KMS-11 (cell line): ENCODE measurements at regions not wholly inside any gene's neighbourhood (a gene's known extent, or its start where the extent isn't known, plus 50 kb on each side); places are given as distances from the start of the nearest gene placed in this dataset.

Experiments
- H2AFZ ChIP-seq: fragments of 200-600 bp; sonication (generic); 2 replicates; pipeline ENCODE4 v1.6.1; 2016; ENCODE audit warnings: antibody characterized with exemption, mixed run types, low read depth
- H3K27ac ChIP-seq: fragments of 200-600 bp; sonication (generic); 2 replicates; pipeline ENCODE4 v1.6.1; 2016; ENCODE audit warnings: mild to moderate bottlenecking, mixed run types
- H3K27me3 ChIP-seq: fragments of 200-600 bp; sonication (generic); 2 replicates; pipeline ENCODE4 v1.6.1; 2017; ENCODE audit warnings: mild to moderate bottlenecking, low read depth, mixed run types, moderate library complexity; ENCODE audit not compliant: insufficient read depth
- H3K36me3 ChIP-seq: fragments of 200-600 bp; sonication (generic); 2 replicates; pipeline ENCODE4 v1.6.1; 2017; ENCODE audit warnings: mild to moderate bottlenecking, mixed run types; ENCODE audit not compliant: insufficient read depth
- H3K4me1 ChIP-seq: fragments of 200-600 bp; sonication (generic); 2 replicates; pipeline ENCODE4 v1.6.1; 2016; ENCODE audit warnings: mild to moderate bottlenecking, low read depth, mixed run types; ENCODE audit not compliant: poor library complexity, severe bottlenecking
- H3K4me2 ChIP-seq: fragments of 200-600 bp; sonication (generic); 2 replicates; pipeline ENCODE4 v1.7.0; 2016; ENCODE audit warnings: mild to moderate bottlenecking, mixed run types
- H3K4me3 ChIP-seq: fragments of 200-600 bp; sonication (generic); IDR thresholded peaks from 2 replicates; pipeline ENCODE4 v1.6.1; 2017; ENCODE audit warnings: low read depth, low read length, mixed read lengths; ENCODE audit not compliant: insufficient read depth
- H3K79me2 ChIP-seq: fragments of 200-600 bp; sonication (generic); 2 replicates; pipeline ENCODE4 v1.6.1; 2016; ENCODE audit warnings: low read depth, mixed run types; ENCODE audit not compliant: insufficient read depth
- H3K9ac ChIP-seq: fragments of 200-600 bp; sonication (generic); 2 replicates; pipeline ENCODE4 v1.6.1; 2016; ENCODE audit warnings: mild to moderate bottlenecking, mixed run types
- H4K20me1 ChIP-seq: fragments of 200-600 bp; sonication (generic); 2 replicates; pipeline ENCODE4 v1.6.1; 2016; ENCODE audit warnings: mild to moderate bottlenecking, mixed run types; ENCODE audit not compliant: insufficient read depth
- TF ChIP-seq, protein P1 (sequence below): fragments of 200-600 bp; sonication (generic); conservative IDR thresholded peaks from 2 replicates; pipeline ENCODE4 v1.6.1; 2017; ENCODE audit warnings: low read depth, mild to moderate bottlenecking, antibody characterized with exemption, low read length, moderate library complexity, mixed read lengths

DNA sequence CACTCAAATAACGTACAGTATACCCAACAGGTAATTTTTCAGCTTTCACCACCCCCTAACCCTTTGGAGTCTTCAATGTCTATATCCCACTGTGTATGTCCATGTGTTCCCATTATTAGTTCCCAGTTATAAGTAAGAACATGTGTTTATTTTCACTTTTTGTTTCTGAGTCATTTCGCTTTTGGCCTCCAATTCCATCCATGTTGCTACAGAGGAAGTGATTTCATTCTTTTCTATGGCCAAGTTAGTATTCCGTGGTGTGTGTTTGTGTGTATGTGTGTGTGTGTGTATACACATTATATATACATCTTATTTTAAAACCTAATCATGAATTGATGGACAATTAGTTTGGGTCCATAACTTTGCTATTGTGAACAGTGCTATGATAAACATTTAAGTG is 464.4 kb downstream of the CMPK2 start:
- H3K4me3 ChIP-seq, result no peak overlapping the region
- no peak overlapping the region for H3K27ac ChIP-seq
- no peaks in the 10 kb centered on the region for H3K36me3 ChIP-seq
- H3K79me2 ChIP-seq, result no peaks in the 10 kb centered on the region
- no peak overlapping the region for H2AFZ ChIP-seq
- no peaks in the 10 kb centered on the region for H3K4me1 ChIP-seq
- TF ChIP-seq, protein P1, sequence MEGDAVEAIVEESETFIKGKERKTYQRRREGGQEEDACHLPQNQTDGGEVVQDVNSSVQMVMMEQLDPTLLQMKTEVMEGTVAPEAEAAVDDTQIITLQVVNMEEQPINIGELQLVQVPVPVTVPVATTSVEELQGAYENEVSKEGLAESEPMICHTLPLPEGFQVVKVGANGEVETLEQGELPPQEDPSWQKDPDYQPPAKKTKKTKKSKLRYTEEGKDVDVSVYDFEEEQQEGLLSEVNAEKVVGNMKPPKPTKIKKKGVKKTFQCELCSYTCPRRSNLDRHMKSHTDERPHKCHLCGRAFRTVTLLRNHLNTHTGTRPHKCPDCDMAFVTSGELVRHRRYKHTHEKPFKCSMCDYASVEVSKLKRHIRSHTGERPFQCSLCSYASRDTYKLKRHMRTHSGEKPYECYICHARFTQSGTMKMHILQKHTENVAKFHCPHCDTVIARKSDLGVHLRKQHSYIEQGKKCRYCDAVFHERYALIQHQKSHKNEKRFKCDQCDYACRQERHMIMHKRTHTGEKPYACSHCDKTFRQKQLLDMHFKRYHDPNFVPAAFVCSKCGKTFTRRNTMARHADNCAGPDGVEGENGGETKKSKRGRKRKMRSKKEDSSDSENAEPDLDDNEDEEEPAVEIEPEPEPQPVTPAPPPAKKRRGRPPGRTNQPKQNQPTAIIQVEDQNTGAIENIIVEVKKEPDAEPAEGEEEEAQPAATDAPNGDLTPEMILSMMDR, result no peak
- H3K9ac ChIP-seq, result no peak overlapping the region
- no peaks in the 10 kb centered on the region for H3K27me3 ChIP-seq
- no peaks in the 10 kb centered on the region for H4K20me1 ChIP-seq
- no peak overlapping the region for H3K4me2 ChIP-seq

DNA sequence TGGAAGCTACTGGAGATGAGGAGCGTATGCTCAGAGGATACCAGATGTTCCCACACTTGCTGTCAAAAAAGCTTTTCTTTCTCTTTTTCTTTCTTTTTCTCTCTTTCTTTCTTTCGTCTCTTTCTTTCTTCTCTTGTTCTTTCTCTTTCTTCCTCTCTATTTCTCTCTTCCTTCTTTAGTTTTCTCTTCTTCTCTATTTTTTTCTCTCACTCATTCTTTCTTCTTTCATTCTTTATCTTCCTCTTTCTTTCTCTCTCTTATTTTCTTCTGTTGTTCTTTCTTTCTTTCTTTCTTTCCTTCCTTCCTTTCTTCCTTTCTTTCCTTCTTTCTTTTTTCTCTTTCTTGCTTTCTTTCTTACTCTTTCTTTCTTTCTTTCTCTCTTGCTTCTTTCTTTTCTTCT is 457.6 kb downstream of the CMPK2 start:
- Histone ChIP-seq H3K4me2 (no peak overlapping the region), H3K36me3 (no peaks in the 10 kb centered on the region), H3K27me3 (no peaks in the 10 kb centered on the region), H3K27ac (no peak overlapping the region), H3K4me3 (no peak overlapping the region), H3K9ac (no peak overlapping the region), H2AFZ (no peak overlapping the region), H3K79me2 (no peaks in the 10 kb centered on the region), H4K20me1 (no peaks in the 10 kb centered on the region), H3K4me1 (no peaks in the 10 kb centered on the region)
- TF ChIP-seq, protein P1, result no peak

DNA sequence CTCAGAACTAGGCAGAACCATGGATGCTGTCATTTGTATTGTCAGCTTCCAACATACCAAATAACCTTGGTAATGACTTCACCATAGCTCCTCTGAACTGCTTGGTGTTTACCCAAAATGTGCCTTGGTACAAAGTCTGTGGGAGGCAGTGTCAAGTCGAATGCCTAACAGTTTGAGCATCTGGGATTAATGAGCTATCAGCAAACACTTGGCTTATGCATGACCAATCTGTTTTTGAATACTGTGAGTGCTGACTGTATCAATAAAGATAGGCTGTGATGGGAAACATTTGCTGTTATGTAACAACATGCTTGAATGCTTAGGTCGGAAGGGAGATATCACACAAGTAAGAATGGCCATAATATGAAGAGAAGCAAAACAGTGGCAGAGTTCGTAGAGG is 455.4 kb downstream of the CMPK2 start:
- Histone ChIP-seq H3K79me2 (no peaks in the 10 kb centered on the region), H3K9ac (no peak overlapping the region), H3K4me3 (no peak overlapping the region), H2AFZ (no peak overlapping the region), H3K27ac (no peak overlapping the region), H3K4me1 (no peaks in the 10 kb centered on the region), H3K27me3 (no peaks in the 10 kb centered on the region), H4K20me1 (no peaks in the 10 kb centered on the region), H3K4me2 (no peak overlapping the region), H3K36me3 (no peaks in the 10 kb centered on the region)
- TF ChIP-seq, protein P1, result no peak

DNA sequence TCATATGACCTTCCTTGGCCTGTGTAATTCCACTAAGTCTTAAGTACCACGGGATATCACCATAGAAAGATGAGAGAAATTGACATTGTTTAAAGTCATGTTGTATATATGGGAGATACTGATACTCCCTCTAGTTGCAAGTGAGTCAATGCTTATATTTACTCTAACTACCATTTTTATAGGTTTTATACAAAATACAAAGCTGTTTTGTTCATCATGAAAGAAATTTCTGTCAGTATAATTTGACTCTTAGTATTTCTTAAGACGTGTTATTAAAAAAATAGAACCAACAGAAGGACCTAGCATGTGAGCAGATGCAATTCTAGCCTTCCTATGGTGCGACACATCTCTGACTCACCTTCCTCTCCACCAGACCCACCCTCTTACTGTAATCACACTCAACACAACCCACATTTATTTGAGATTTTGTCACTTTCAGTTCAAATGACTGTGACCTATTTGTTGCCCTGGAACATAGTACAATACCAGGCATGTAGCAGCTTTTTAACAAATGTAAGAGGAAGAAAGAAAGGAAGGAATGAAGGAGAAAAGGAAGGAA is 453.1 kb downstream of the CMPK2 start:
- H3K27me3 ChIP-seq, result no peaks in the 10 kb centered on the region
- no peaks in the 10 kb centered on the region for H3K4me1 ChIP-seq
- no peak overlapping the region for H3K27ac ChIP-seq
- H3K36me3 ChIP-seq, result no peaks in the 10 kb centered on the region
- H3K4me2 ChIP-seq, result no peak overlapping the region
- no peaks in the 10 kb centered on the region for H3K79me2 ChIP-seq
- TF ChIP-seq, protein P1, result no peak
- no peak overlapping the region for H2AFZ ChIP-seq
- H4K20me1 ChIP-seq, result no peaks in the 10 kb centered on the region
- H3K4me3 ChIP-seq, result no peak overlapping the region
- no peak overlapping the region for H3K9ac ChIP-seq

DNA sequence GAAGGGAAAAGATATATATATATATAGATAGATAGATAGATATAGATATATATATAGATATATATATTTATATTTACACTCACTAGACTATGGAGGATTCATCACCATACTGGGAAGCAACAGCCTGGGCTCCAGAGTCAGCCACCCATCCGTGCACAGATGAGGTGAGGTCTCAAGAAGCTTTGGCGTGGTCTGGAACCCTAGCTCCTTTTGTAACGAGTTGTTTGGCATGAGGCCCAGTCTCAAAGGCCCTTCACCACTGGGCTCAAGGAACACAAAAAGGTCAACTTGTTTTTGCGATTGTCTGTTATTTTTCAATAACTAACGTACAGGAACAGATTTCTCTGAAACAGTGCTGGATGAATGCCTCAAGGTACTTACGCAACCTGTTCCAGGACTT is 448.7 kb downstream of the CMPK2 start:
- Histone ChIP-seq H3K27ac (no peak overlapping the region), H3K4me1 (no peaks in the 10 kb centered on the region), H4K20me1 (no peaks in the 10 kb centered on the region), H3K27me3 (no peaks in the 10 kb centered on the region), H3K9ac (no peak overlapping the region), H2AFZ (no peak overlapping the region), H3K4me2 (no peak overlapping the region), H3K36me3 (no peaks in the 10 kb centered on the region), H3K79me2 (no peaks in the 10 kb centered on the region), H3K4me3 (no peak overlapping the region)
- TF ChIP-seq, protein P1, result no peak
